Kidney epithelial cell (primary cell): ENCODE measurements at regions not wholly inside any gene's neighbourhood (a gene's known extent, or its start where the extent isn't known, plus 50 kb on each side); places are given as distances from the start of the nearest gene placed in this dataset.

Source experiments
- DNase-seq: peaks from one replicate; pipeline ENCODE4 v3.0.0-alpha.2; 2010; ENCODE audit warnings: low read depth
- H3K27me3 ChIP-seq: 2 replicates; pipeline ENCODE4 v1.6.0; 2011; ENCODE audit warnings: low read length; ENCODE audit not compliant: control insufficient read depth, insufficient read depth
- H3K36me3 ChIP-seq: 2 replicates; pipeline ENCODE4 v1.5.1; 2011; ENCODE audit warnings: low read length; ENCODE audit not compliant: control insufficient read depth, insufficient read depth
- H3K4me3 ChIP-seq: 2 replicates; pipeline ENCODE4 v1.5.1; 2011; ENCODE audit warnings: low read depth, mild to moderate bottlenecking, control low read depth, low read length
- CTCF ChIP-seq: IDR thresholded peaks from 2 replicates; pipeline ENCODE4 v1.5.1; 2011; ENCODE audit warnings: mild to moderate bottlenecking, moderate library complexity, low read length, control low read depth, inconsistent platforms; ENCODE audit not compliant: insufficient read depth, poor library complexity, severe bottlenecking

- Histone ChIP-seq H3K36me3 (no peaks in the 10 kb centered on the region), H3K4me3 (no peak overlapping the region), H3K27me3 (no peaks in the 10 kb centered on the region)
- TF ChIP-seq CTCF: no peak
- no peak for DNase-seq
Measured at GRCh38 chr5:85140471-85140870, 755.8 kb upstream of the EDIL3 start.

GRCh38 chr5:85143138-85143537 lies 758.5 kb upstream of the EDIL3 start:
- Histone ChIP-seq H3K4me3 (no peak overlapping the region), H3K36me3 (no peaks in the 10 kb centered on the region), H3K27me3 (no peaks in the 10 kb centered on the region)
- DNase-seq: no peak
- TF ChIP-seq CTCF: no peak

DNA sequence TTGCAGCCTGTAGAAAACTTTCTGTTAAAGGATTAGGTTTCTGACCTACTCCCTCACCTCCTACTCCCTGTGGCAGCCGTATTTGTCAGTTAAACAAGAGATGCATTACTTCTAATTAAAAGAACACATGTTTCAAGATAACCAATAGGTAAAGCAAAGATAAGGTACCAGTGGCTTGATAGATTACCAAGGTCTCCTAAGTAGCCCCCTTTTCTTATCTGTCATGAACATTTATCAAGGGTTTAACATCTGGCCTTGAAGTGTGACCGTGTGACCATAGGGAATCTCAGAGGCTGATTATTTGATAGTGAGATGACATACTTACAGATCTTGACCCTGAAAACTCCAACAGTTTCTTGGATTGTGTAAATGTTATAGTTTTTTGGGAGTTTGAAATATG lies 764.0 kb upstream of the EDIL3 start:
- Histone ChIP-seq H3K36me3 (no peaks in the 10 kb centered on the region), H3K4me3 (no peak overlapping the region), H3K27me3 (no peaks in the 10 kb centered on the region)
- TF ChIP-seq CTCF: no peak
- no peak for DNase-seq

DNA sequence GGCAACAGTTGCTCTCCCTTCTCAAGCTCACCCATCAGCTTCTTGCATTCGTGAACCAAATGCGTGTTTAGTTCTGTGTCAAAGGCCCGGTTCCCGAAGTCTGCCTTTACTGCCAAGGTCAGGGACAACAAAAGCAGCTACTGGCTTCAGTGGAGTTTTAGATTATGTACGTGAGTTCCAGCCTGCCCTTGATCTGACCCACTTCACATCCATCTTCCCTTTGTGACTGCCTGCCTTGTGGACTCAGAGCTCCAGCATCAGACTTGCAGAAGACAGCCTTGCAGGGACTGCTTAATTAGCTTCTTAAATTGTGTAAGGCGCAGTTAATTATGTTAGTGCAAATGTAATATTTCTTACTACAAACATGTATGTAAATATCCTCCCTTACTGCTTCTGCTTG lies 774.7 kb upstream of the EDIL3 start:
- DNase-seq: no peak
- Histone ChIP-seq H3K4me3 (no peak overlapping the region), H3K36me3 (no peaks in the 10 kb centered on the region), H3K27me3 (no peaks in the 10 kb centered on the region)
- no peak for TF ChIP-seq CTCF

GRCh38 chr5:85168474-85168873 lies 783.8 kb upstream of the EDIL3 start:
- DNase-seq: no peak

More at GRCh38 chr5:85168474-85168873, 783.8 kb upstream of the EDIL3 start:
- H3K27me3 ChIP-seq: no peaks in the 10 kb centered on the region
- no peak for TF ChIP-seq CTCF
- no peak overlapping the region for H3K4me3 ChIP-seq
- H3K36me3 ChIP-seq: no peaks in the 10 kb centered on the region
